AG10803 (cell line): ENCODE measurements at regions not wholly inside any gene's neighbourhood (a gene's known extent, or its start where the extent isn't known, plus 50 kb on each side); places are given as distances from the start of the nearest gene placed in this dataset.
A peak's percentile ranks its signal among the peaks of the same experiment; 100 is the strongest.

ENCODE experiments used
- DNase-seq: peaks from one replicate; pipeline ENCODE4 v3.0.0; 2010; ENCODE audit warnings: low read depth
- H3K4me3 ChIP-seq: 2 replicates; pipeline ENCODE4 v1.5.1; 2011; ENCODE audit warnings: mild to moderate bottlenecking, low read length, control low read depth
- CTCF ChIP-seq: conservative IDR thresholded peaks from 2 replicates; pipeline ENCODE4 v1.5.1; 2011; ENCODE audit warnings: mild to moderate bottlenecking, low read length, control low read depth, inconsistent platforms

GRCh38 chr3:135637013-135637412 is 328.5 kb upstream of the PPP2R3A start:
- no peak overlapping the region for H3K4me3 ChIP-seq
- DNase-seq, result no peak
- TF ChIP-seq CTCF, result no peak

GRCh38 chr3:135641761-135642160 is 323.8 kb upstream of the PPP2R3A start:
- TF ChIP-seq CTCF, result no peak
- no peak for DNase-seq

GRCh38 chr3:135645541-135645940 is 320.0 kb upstream of the PPP2R3A start:
- H3K4me3 ChIP-seq, result no peak overlapping the region
- TF ChIP-seq CTCF, result no peak
- no peak for DNase-seq

More at GRCh38 chr3:135641761-135642160, 323.8 kb upstream of the PPP2R3A start:
- H3K4me3 ChIP-seq, result no peak overlapping the region

- TF ChIP-seq CTCF, result no peak
- no peak for DNase-seq
- H3K4me3 ChIP-seq, result no peak overlapping the region
Observed at GRCh38 chr3:135646873-135647272, 318.7 kb upstream of the PPP2R3A start.

GRCh38 chr3:135649361-135649760 is 316.2 kb upstream of the PPP2R3A start:
- DNase-seq, result no peak
- no peak for TF ChIP-seq CTCF
- H3K4me3 ChIP-seq, result no peak overlapping the region

- peak; percentile 25 for DNase-seq
- TF ChIP-seq CTCF, result no peak
- no peak overlapping the region for H3K4me3 ChIP-seq
Observed at GRCh38 chr3:135650309-135650708, 315.2 kb upstream of the PPP2R3A start.

GRCh38 chr3:135652388-135652787 is 313.1 kb upstream of the PPP2R3A start:
- no peak overlapping the region for H3K4me3 ChIP-seq
- no peak for DNase-seq
- no peak for TF ChIP-seq CTCF
